SK-N-MC (cell line): ENCODE measurements at regions not wholly inside any gene's neighbourhood (a gene's known extent, or its start where the extent isn't known, plus 50 kb on each side); places are given as distances from the start of the nearest gene placed in this dataset.

Experiments
- DNase-seq: peaks from one replicate; pipeline ENCODE4 v3.0.0-alpha.2; 2011; ENCODE audit warnings: low read depth, low spot score
- H3K27ac ChIP-seq: fragments of 200-600 bp; sonication (generic); 2 replicates; pipeline ENCODE4 v1.5.1; 2016; ENCODE audit warnings: mixed run types
- H3K36me3 ChIP-seq: fragments of 200-600 bp; sonication (generic); 2 replicates; pipeline ENCODE4 v1.6.1; 2017; ENCODE audit warnings: antibody characterized with exemption, low read length, mixed read lengths; ENCODE audit not compliant: insufficient read depth
- H3K4me3 ChIP-seq: fragments of 200-600 bp; sonication (generic); 2 replicates; pipeline ENCODE4 v1.5.1; 2016
- H3K9ac ChIP-seq: fragments of 200-600 bp; sonication (generic); 2 replicates; pipeline ENCODE4 v1.8.0; 2017; ENCODE audit warnings: mixed run types, mixed read lengths; ENCODE audit not compliant: insufficient read length
- H3K9me3 ChIP-seq: fragments of 200-600 bp; sonication (generic); 2 replicates; pipeline ENCODE4 v1.6.1; 2017; ENCODE audit warnings: low read depth, mild to moderate bottlenecking, antibody characterized with exemption, low read length, moderate library complexity, mixed read lengths
- EZH2 ChIP-seq: fragments of 200-600 bp; sonication (generic); IDR thresholded peaks from one replicate; pipeline ENCODE4 v1.6.1; 2017; ENCODE audit warnings: antibody characterized with exemption
- FOXP2 ChIP-seq: optimal IDR thresholded peaks from 2 replicates; pipeline ENCODE3; 2011; ENCODE audit warnings: mild to moderate bottlenecking, moderate library complexity; ENCODE audit not compliant: insufficient read depth; ENCODE audit errors: extremely low read length, control extremely low read depth
- POLR2AphosphoS5 ChIP-seq: IDR thresholded peaks from 2 replicates; pipeline ENCODE4 v1.6.1; 2012; ENCODE audit warnings: mild to moderate bottlenecking, low read depth, low read length, borderline replicate concordance

DNA sequence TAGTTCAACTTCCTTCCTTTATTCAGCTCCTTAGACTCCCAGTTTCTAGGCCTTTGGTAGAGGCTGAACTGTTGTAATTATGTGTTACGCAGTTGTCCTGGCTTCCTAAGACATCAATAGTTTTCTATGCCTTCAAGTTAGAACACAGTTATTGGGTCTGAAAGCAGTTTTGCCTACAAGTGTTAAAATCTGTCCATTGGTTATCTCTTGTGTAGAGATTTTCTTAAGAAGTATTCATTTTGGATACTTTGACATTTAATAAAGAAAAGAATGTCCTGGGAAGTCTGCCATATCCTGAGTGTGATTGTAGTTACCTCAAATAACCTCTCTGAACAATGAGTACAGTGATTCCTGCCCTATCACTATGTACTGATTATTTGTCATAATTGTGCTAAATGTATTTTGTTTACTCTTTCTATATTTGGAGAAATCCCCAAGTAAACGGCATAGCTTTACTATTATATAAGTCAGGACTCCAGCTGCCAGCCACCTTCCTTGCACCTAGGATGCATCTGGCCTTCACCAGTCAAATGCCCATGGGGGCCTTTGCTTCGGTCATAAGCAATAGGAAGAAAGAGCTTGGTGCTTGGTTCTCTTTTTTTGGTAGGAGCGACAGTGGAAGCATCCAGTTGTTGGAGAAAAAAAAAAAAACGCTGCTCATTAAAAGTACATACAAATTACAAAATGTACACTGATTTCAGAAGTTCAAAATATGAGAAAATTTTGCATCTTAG is 449.5 kb upstream of the PKDCC start:
- Histone ChIP-seq H3K4me3 (no peak overlapping the region), H3K27ac (no peak overlapping the region), H3K36me3 (no peaks in the 10 kb centered on the region), H3K9me3 (no peaks in the 10 kb centered on the region), H3K9ac (no peak overlapping the region)
- no peak for DNase-seq
- TF ChIP-seq POLR2AphosphoS5 (no peak), EZH2 (no peak), FOXP2 (no peak)

DNA sequence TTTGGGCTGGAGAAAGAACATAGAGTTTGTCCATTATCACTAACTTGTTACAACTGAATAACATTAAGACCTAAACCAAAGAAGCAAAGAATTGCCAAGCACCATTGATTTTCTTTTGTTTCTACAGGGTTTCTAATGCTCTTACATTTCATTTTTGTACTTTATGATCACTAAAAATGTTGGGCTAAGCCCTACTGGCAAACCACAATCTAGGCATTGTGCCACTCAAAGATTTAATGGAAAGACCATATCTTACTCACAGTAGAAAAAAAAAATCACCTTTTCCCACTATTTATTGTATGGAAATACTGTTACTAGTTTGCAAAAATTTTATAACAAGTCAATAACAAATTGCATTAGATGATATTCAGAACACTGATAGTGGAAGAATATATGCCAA is 447.4 kb upstream of the PKDCC start:
- Histone ChIP-seq H3K27ac (no peak overlapping the region), H3K9ac (no peak overlapping the region), H3K36me3 (no peaks in the 10 kb centered on the region), H3K9me3 (no peaks in the 10 kb centered on the region), H3K4me3 (no peak overlapping the region)
- DNase-seq: no peak
- no peak for TF ChIP-seq EZH2
- TF ChIP-seq FOXP2: no peak

DNA sequence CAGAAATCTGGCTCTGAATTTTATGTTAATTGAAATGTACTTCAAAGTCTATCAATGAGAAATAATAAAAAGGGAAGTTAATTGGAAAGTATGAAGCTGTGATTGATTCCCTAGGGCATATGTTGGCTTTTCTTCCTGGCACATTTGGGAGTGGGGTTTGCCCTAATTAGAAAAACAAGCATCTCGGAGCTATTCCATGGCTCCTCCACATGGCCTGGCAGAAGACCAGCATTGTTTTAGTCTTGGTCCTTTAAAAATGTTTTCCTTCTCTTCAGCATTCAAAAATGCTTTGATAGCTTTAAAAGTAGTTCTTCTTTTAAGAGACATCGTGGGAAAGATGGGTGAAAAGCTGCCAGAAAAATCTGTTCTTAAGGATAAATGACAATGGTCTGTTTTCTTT is 445.5 kb upstream of the PKDCC start:
- no peak overlapping the region for H3K4me3 ChIP-seq
- H3K9ac ChIP-seq: no peak overlapping the region
- H3K9me3 ChIP-seq: no peaks in the 10 kb centered on the region
- no peaks in the 10 kb centered on the region for H3K36me3 ChIP-seq
- no peak for DNase-seq
- no peak for TF ChIP-seq EZH2
- TF ChIP-seq POLR2AphosphoS5: no peak
- no peak for TF ChIP-seq FOXP2
- no peak overlapping the region for H3K27ac ChIP-seq

DNA sequence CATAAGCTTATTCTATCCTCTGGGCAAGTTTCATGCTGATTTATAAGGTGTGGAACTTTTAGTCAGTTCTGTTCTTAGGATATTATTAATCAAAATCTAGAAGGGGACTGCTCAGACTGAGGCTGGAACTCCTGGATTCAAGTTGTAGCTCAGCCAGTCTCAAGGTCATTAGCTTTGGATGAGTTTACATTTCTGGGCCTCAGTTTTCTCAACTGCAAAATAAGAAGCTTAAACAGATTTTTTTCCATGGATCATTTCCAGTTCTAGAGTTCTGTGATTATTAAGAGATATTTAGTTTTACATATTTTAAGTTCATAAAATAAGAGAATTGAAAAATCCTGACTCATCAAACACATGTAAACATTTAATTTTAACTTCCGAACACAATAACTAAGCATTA is 442.5 kb upstream of the PKDCC start:
- Histone ChIP-seq H3K4me3 (no peak overlapping the region), H3K36me3 (no peaks in the 10 kb centered on the region), H3K9me3 (no peaks in the 10 kb centered on the region), H3K27ac (no peak overlapping the region), H3K9ac (no peak overlapping the region)
- TF ChIP-seq FOXP2 (no peak), POLR2AphosphoS5 (no peak), EZH2 (no peak)
- DNase-seq: no peak

- Histone ChIP-seq H3K27ac (no peak overlapping the region), H3K4me3 (no peak overlapping the region)
- TF ChIP-seq EZH2 (no peak), POLR2AphosphoS5 (no peak), FOXP2 (no peak)
Observed at GRCh38 chr2:41605914-41606313, 441.9 kb upstream of the PKDCC start.

DNA sequence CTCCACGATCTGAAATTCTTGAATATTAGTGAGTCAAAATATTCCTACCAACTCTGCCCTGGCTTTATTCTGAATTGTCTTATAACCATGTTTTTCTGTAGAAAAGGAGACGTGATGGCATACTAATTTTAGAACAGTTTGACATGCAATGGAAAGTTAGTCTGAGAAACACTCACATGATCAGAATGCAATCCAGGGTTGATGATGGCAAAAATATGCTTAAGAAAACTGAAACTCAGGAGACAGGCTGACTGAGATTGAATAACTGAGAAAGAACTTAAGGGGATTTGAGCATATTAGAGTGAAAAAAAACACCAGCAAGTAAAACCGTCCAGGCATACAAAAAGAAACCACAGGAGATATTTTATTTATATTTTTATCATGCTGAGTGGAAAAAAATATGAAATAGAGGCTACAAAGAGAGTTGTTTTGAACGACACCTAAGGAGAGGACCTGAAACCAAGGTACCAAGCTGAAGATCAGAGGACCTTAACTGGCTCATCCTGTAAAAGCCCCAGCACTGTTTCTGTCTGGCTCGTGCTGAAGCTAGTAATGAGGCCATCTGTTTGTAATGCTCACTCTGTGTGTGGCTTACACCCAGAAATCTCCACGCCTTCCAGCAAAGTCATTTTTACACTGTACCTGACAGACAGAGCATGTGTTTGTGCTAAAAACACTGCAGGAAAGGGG is 437.2 kb upstream of the PKDCC start:
- Histone ChIP-seq H3K36me3 (no peaks in the 10 kb centered on the region), H3K9ac (no peak overlapping the region), H3K27ac (no peak overlapping the region), H3K4me3 (no peak overlapping the region), H3K9me3 (no peaks in the 10 kb centered on the region)
- TF ChIP-seq POLR2AphosphoS5: no peak
- no peak for TF ChIP-seq FOXP2
- TF ChIP-seq EZH2: no peak
- DNase-seq: no peak

More at GRCh38 chr2:41605914-41606313, 441.9 kb upstream of the PKDCC start:
- DNase-seq: no peak
- H3K36me3 ChIP-seq: no peaks in the 10 kb centered on the region
- no peak overlapping the region for H3K9ac ChIP-seq
- H3K9me3 ChIP-seq: no peaks in the 10 kb centered on the region

DNA sequence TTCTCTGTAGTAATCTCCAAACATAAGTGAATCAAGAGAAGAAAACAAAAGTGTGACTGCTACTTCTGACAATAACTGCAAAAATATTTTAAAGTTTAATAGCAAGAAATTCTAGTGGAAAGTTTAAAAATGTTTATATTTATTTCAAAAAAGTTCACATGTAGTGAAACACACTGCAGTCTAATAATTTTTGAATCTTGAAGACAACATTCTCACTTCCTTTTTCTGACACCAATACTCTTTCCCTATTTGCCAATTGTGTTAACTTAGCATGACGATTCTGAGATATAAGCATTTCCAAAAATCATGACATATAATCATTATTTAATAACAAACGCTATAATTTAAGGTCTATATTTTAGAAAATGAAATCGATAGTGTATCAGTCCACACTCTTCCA is 429.1 kb upstream of the PKDCC start:
- Histone ChIP-seq H3K9me3 (no peaks in the 10 kb centered on the region), H3K9ac (no peak overlapping the region), H3K27ac (no peak overlapping the region), H3K36me3 (no peaks in the 10 kb centered on the region), H3K4me3 (no peak overlapping the region)
- no peak for DNase-seq
- no peak for TF ChIP-seq EZH2
- no peak for TF ChIP-seq FOXP2
- TF ChIP-seq POLR2AphosphoS5: no peak

- Histone ChIP-seq H3K27ac (no peak overlapping the region), H3K9ac (no peak overlapping the region), H3K4me3 (no peak overlapping the region), H3K9me3 (no peaks in the 10 kb centered on the region), H3K36me3 (no peaks in the 10 kb centered on the region)
- TF ChIP-seq POLR2AphosphoS5 (no peak), FOXP2 (no peak), EZH2 (no peak)
- DNase-seq: no peak
Observed at GRCh38 chr2:41621095-41621494, 426.7 kb upstream of the PKDCC start.

DNA sequence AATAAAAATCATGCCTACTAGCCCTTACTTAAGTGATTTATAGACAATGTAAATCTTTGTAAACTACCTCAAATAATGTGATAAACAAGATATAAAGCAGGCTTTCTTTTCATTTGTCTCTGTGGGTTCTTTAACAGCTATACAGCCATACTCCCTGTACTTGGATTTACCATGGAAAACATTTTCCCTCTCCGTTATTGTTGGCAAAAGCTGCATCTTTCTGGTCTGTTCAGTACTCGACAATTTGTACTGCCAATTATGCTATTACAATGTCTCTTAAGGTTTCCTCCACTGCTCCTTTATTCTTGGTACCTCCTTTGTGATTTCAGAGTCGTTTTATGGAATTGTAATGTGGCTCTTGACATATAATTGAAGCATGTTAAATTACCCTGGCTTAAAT is 426.3 kb upstream of the PKDCC start:
- Histone ChIP-seq H3K9ac (no peak overlapping the region), H3K36me3 (no peaks in the 10 kb centered on the region), H3K27ac (no peak overlapping the region), H3K9me3 (no peaks in the 10 kb centered on the region), H3K4me3 (no peak overlapping the region)
- TF ChIP-seq FOXP2 (no peak), EZH2 (no peak), POLR2AphosphoS5 (no peak)
- no peak for DNase-seq
